NCI-H510A treated with DMSO at 0.1 percent for 48 hours (cell line): ENCODE measurements at regions not wholly inside any gene's neighbourhood (a gene's known extent, or its start where the extent isn't known, plus 50 kb on each side); places are given as distances from the start of the nearest gene placed in this dataset.
"Not testable (repeated sequence)": the region's sequence is repeated elsewhere in the genome, so short reads cannot be mapped to it uniquely, and the experiment has no call there.

Source experiments
- DNase-seq: peaks from one replicate; lab custom pipeline; 2025; lab: John Stamatoyannopoulos, UW

- no peak for DNase-seq
Measured at GRCh38 chr11:38582151-38582550, 1984.1 kb upstream of the RAG2 start.

GRCh38 chr11:38577769-38578168, 1979.7 kb upstream of the RAG2 start:
- DNase-seq, result no peak

- no peak for DNase-seq
Measured at GRCh38 chr11:38562562-38562961, 1964.5 kb upstream of the RAG2 start.

GRCh38 chr11:38553148-38553547, 1955.1 kb upstream of the RAG2 start:
- DNase-seq, result no peak

GRCh38 chr11:38547462-38547861, 1949.4 kb upstream of the RAG2 start:
- no peak for DNase-seq

GRCh38 chr11:38543986-38544385, 1946.0 kb upstream of the RAG2 start:
- no peak for DNase-seq

GRCh38 chr11:38543311-38543710, 1945.3 kb upstream of the RAG2 start:
- no peak for DNase-seq

DNA sequence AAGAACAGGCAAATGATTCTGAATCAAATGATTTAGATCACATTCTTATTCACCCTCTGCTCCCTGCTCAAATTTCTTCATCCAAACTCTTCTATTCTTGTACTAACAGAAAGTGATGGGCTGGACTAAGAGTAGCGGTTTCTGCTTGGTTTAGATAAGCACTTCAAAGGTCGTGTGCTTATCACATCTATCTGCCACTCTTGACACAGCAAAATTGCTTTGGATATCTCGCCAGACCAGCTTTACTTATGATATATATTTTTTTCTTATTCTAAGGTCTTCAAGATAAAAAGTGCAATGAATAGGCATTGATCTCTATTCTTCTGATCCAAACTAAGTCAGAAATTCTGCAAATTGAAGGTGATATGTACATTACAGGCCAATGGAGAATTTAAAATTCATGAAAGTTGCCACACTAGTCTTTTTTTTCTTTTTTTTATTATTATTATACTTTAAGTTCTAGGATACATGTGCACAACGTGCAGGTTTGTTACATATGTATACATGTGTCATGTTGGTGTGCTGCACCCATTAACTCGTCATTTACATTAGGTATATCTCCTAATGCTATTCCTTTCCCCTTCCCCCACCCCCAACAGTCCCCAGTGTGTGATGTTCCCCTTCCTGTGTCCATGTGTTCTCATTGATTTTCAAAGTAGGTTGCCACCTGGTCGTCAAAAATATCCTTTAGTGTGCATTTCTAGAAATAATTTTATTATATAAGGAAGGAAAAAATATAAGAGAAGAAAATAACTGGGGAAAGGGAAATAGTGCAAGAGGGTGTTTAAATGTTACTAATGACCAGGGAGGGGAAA, 1941.0 kb upstream of the RAG2 start:
- DNase-seq, result no peak

DNA sequence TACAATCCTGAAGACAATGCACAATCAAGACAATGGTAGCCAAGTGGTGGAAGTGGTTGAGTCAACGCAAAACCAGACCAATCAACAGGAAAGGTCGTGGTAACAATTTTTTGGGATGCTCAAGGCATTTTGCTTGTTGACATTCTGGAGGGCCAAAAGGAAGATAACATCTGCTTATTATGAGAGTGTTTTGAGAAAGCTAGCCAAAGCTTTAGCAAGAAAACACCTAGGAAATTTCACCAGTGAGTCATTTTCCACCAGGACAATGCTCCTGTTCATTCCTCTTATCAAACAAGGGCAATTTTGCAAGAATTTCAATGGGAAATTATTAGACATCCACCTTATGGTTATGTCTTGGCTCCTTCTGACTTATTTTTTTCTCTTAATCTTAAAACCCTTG, 1932.2 kb upstream of the RAG2 start:
- DNase-seq, result no peak

- DNase-seq, result no peak
Measured at GRCh38 chr11:38524945-38525344, 1926.9 kb upstream of the RAG2 start.

GRCh38 chr11:38517991-38518390, 1920.0 kb upstream of the RAG2 start:
- DNase-seq, result no peak

DNA sequence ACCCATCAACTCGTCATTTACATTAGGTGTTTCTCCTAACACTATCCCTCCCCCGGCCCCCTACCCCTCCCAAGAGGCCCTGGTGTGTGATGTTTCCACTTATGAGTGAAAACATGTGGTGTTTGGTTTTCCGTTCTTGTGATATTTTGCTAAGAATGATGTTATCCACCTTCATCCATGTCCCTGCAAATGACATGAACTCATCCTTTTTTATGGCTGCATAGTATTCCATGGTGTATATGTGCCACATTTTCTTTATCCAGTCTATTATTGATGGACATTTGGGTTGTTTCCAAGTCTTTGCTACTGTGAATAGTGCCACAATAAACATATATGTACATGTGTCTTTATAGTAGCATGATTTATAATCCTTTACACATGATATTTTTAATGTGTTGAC, 1914.8 kb upstream of the RAG2 start:
- DNase-seq, result not testable (repeated sequence)

- DNase-seq, result no peak
Measured at GRCh38 chr11:38510041-38510440, 1912.0 kb upstream of the RAG2 start.

- no peak for DNase-seq
Measured at GRCh38 chr11:38503876-38504275, 1905.8 kb upstream of the RAG2 start.

DNA sequence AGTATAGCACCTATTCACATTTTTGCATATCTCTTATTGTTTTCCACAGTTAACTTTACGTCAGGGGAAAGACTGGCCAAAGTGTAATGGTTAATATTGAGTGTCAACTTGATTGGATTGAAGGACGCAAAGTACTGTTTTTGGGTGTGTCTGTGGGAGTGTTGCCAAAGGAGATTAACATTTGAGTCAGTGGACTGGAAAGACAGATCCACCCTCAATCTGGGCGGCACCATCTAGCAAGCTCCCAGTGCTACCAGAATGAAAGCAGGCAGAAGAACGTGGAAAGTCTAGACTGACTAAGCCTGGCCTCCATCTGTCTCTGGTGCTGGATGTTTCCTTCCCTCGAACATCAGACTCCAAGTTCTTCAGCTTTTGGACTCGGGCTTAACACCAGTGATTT, 1900.7 kb upstream of the RAG2 start:
- no peak for DNase-seq

DNA sequence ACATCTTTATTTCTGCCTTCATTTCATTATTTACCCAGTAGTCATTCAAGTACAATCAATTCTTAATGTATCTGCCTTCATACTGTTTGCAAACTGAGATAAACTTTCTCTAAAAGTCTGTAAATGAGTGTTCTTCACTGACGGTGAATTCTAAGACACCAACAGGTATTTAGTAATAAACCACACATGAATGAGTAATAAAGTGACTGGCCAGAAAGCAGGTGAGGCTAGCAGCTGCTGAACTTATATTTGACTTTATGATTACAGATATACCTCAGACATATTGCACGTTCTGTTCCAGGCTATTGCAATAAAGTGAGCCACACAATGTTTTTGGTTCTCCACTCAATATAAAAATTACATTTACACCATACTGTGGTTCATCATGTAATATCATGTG, 1894.0 kb upstream of the RAG2 start:
- DNase-seq, result no peak

- no peak for DNase-seq
Measured at GRCh38 chr11:38481391-38481790, 1883.4 kb upstream of the RAG2 start.

- DNase-seq, result no peak
Measured at GRCh38 chr11:38476808-38477575, 1879.0 kb upstream of the RAG2 start.

DNA sequence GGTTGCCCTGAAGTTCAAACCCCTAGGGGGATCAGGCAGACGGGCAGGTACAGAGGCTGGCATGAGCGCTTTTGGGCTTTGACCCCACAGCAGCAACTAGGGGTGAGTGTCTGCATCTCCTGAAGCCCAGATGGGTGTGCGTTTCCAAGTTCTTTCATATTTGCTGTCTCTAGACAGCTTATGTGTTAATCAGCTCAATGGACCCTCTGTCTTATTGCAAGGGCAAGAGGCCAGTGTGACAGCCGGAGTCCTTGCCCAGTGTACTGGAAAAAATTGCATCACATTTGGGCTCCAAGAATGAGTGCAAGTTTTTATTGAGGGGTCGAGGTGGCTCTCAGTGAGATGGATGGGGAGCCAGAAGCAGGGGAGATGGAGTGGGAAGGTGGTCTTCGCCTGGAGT, 1863.7 kb upstream of the RAG2 start:
- no peak for DNase-seq

- no peak for DNase-seq
Measured at GRCh38 chr11:38460896-38461295, 1862.9 kb upstream of the RAG2 start.

DNA sequence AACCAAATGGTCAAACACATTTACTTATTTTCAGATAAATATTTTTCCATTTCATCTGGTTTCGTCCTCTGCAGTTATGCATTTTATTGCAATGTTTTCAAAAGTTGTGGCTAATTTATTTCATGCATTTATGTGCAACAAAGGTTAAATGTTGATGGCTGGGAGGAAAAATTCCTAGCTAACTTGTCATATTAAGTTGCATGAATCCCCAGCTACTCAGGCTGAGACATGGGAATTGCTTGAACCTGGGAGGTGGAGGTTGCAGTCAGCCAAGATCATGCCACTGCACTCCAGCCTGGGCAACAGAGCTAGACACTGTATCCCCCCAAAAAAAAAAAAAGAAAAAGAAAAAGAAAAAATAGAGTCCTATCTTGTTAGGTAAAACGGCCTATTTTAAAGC, 1862.4 kb upstream of the RAG2 start:
- DNase-seq, result no peak

DNA sequence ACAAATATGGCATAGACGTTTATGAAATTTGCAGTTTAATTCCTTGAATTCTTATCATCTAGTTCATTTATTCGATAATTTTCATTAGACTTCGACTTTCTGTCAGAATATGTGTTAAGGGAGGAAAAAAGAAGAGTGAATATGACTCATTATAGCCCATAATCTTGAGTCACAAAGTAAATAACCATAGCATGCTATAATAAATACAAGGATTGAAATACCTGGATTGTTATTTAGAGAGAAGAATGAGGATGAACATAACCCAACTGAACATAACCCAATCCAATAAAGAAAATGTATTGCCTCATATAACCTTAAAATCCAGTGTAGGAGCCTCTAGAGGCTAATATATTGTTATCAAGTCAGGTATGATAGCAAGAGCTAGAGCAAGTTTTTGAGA, 1858.3 kb upstream of the RAG2 start:
- no peak for DNase-seq

DNA sequence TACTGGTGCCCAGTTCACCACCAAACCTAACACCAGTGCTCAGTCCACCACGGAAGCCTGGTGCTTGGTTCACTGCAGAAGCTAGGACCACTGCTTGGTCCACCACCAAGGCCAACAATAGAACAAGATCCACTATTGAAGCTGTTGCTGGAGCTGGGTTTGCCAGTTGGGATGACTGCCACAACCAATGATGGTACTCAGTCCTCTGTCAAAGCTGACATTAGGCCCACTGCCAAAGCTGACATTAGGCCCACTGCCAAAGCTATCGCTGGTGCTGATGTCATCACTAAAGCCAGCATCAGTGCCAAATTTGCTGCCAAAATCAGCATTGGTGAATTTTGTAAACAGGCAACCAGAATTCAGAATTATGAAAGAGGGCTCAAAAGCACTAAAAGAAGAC, 1850.2 kb upstream of the RAG2 start:
- DNase-seq, result no peak

- no peak for DNase-seq
Measured at GRCh38 chr11:38446336-38446735, 1848.3 kb upstream of the RAG2 start.
